GM21529 (cell line): ENCODE measurements at regions not wholly inside any gene's neighbourhood (a gene's known extent, or its start where the extent isn't known, plus 50 kb on each side); places are given as distances from the start of the nearest gene placed in this dataset.
"Not testable (repeated sequence)": the region's sequence is repeated elsewhere in the genome, so short reads cannot be mapped to it uniquely, and the experiment has no call there.

Experiments used
- ATAC-seq: cut with Tn5 transposase; IDR thresholded peaks from one replicate; pipeline ENCODE4 v1.9.1; 2021; ENCODE audit not compliant: unreplicated experiment

DNA sequence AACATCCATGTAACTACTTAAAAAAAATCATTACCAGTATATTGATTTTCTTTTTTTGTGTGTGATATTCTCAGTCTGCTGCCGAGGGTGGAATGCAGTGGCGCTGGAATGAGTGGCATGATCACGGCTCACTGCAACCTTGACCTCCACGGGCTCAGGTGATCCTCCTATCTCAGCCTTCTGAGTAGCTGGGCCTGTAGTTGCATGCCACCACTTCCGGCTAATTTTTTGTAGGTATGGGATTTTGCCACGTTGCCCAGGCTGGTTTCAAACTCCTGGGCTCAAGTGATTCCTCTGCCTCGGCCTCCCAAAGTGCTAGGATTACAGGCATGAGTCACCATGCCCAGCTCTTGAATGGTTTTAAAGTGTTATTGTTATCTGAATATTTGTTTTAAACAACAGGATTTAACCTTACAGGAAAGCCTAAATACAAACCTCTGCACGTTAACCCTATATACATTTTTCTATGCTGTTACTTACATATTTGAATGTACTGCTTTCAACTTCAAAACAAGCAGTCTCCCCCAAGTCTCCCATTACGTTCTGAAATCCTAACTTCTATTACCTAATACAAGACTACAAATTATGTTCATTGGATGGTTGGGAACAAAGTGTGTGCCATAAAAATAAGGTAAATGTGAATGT lies 61.7 kb downstream of the KPNA2 start:
- no peak for ATAC-seq

DNA sequence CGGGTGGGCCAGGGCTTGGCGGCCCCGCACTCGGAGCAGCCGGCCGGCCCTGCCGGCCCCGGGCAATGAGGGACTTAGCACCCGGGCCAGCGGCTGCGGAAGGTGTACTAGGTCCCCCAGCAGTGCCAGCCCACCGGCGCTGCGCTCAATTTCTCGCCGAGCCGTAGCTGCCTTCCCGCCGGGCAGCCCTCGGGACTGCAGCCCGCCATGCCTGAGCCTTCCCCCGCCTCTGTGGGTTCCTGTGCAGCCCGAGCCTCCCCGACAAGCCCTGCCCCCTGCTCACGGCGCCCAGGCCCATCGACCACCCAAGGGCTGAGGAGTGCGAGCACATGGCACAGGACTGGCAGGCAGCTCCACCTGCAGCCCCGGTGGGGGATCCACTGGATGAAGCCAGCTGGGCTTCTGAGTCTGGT lies 63.8 kb downstream of the KPNA2 start:
- not testable (repeated sequence) for ATAC-seq

DNA sequence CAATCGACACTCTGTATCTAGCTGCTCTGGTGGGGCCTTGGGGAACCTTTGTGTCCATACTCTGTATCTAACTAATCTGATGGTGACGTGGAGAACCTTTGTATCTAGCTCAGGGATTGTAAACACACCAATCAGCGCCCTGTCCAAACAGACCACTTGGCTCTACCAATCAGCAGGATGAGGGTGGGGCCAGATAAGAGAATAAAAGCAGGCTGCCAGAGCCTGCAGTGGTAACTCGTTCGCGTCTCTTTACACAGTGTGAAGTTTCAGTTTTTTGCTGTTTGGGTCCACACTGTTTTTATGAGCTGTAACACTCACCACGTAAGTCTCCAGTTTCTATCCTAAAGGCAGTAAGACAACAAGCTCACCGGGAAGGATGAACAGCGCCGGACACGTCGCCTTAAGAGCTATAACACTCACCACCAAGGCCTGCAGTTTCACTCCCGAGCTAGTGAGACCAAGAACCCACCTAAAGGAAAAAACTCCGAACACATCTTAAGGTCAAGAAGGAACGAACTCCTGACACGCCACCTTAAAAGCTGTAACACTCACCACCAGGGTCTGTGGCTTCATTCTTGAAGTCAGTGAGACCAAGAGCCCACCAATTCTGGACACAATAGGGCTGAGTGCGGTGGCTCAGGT lies 64.6 kb downstream of the KPNA2 start:
- ATAC-seq = no peak

DNA sequence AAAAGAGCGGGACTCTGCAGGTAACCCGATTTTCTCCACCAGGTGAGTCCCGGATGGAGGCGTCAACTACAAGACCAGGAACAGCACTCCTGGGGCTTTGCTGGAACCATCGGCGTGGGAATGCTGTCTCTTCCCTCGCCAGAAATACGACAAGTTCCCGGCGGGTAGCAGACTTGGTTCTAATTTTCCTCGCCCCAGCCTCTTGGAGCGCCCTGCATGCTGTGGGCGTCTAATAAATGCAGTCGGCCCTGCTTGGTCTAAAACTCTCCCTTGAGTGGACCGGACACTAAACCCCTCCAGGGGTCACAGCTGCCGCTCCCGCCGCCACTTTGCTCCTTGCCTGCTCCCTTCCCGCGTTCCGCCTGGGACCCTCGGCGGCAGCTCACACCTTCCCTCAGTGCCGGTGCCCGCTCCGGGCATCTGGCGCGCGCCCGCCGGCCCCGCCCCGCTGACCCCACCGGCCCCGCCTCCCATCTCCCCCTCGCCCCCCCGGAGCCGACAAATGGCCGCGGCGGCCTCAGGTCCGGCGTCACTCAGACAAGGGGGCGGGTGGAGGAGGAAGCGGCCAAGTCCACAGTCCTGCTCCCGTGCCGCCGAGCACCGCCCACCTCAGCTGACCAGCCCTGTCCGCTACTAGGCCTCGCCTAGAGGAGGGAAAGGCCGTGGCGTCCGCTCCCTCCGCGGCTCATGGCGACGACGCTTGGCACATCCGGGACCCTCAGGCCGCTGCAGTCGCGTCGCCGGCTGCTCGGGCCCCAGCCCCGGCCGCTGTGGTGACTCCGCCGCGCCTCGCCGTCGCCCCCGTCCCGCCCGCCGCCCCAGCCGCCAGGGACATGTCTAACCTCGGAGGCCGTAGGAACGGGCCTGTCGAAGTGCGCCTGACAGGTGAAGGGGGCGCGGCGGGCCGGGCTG lies 65.8 kb downstream of the KPNA2 start:
- peak; percentile 81 for ATAC-seq

DNA sequence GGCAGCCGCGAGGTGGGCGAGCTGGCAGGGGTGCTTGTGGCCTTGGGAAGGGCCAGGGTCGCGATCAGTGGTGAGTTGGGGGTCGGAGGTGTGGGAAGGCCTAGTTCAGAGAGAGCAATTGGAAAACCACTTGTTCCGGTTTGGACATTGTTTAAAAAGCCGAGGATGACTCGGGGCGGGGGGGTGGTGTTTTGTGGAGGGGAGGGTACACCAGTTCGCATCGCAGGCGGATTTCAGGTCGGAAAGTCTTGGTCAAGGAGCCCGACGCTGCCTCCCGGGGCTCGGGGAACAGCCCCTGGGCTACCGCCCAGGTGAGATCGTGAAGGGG lies 66.4 kb downstream of the KPNA2 start:
- ATAC-seq = no peak

DNA sequence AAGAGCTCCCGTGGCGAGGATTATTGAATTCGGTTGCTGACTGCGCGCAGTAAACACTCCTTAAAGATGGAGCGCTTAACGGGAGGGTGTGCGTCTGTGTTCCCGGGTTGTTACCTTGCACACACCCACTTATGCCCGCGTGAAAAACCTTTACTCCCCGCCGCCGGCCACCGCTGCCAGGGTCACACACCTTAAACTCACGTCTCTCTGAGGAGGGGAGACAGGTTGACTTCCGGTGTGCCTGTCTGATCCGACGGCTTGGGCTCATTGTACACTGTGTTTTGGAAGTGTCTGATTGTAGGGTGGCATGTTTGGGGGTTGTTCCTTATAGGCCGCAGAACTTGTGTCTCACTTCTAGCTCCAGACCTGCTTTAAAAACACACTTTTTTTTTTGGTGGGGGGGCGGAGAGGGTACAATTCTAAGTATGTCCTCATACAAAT lies 66.8 kb downstream of the KPNA2 start:
- ATAC-seq = no peak

DNA sequence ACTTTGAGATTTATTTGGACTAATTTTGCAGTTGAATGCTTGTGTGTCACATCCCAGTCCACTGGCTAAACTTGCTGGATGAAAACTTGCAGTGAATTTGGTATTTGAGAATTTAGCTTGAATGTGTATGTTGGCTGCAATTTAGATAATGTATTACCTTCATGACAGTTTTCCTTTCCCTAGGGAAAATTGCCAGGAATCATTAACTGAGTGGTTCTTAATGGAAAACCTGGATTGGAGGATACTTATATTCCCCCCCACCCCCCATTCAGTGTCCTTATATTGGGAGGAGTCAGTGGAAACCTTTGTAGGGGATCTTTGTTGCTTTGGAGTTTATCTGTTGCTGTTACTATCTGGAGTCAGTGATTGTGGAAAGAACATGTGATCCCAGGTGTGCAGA lies 67.6 kb downstream of the KPNA2 start:
- ATAC-seq = no peak

DNA sequence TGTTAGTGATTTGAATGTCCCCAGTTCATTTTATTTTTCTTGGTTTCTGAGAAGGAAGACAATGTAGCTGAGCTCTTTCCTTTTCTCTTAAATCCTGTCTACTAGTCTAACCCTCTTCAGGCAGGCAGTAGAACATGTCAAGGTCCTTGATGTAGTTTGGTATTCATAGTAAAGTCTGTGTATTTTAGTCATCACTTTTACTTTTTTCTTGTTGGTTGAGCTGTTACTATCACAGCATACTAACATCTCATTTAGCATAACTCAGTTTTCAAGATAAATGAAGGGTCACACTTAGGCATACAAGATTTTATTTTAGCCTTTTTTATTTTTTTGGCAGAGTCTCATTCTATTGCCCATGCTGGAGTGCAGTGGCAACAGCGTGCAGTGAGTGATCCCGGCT lies 70.5 kb downstream of the KPNA2 start:
- ATAC-seq = no peak

DNA sequence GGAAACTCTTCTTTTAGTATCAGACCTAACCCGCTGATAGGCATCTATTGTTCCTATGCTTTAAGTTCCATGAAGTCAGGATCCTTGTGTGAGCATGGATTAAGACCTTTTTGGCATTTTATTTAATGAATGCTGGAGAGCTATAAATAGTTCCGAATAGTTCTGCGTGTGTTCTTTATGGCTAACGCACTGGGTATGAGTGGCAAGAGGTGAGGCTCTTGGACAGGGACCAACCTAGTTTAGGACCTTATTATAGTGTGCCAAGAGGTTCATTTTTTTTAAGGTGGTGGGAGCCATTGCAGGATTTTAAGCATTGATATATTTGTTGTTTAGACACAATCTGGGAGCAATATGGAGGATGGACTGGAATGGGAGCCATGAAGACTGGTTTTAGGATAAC lies 71.8 kb downstream of the KPNA2 start:
- no peak for ATAC-seq

DNA sequence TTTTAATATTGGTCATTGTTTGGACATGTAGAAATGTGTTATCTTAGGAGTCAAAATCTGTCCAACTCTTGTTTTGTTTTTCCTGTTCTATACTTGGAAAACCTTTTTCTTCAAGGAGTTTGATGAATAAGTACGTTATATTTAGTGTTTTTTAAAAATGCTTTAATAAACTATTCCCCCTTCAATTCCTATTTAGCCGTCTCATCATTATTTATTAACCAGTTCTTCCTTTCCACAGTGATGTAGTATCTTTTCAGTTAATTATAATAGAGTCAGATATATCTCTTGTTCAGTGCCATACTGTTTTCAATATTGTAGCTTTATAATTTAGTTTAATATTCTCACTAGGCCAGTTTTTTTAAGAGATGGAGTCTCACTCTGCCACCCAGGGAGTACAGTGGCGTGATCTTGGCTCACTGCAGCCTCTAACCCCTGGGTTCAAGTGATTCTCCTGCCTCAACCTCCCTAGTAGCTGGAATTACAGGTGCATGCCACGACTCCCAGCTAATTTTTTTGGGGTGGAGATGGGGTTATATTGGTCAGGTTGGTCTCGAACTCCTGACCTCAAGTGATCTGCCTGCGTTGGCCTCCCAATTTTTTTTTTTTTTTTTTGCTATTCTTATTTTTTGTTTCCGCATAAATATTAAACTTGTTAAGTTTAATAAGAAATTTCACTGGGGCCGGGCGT lies 72.9 kb downstream of the KPNA2 start:
- ATAC-seq = no peak

DNA sequence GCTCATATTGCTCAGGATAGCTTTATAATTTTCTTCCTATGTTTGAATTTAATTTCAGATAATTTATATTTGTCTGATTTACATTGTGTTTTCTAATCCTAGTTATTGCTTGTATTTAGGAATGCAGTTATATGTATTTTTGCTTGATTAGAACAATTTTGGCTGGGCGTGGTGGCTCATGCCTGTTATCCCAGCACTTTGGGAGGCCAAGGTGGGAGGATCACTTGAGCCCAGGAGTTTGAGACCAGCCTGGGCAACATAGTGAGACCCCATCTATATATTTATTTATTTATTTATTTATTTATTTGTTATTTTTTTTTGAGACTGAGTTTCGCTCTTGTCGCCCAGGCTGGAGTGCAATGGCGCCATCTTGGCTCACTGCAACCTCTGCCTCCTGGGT lies 73.9 kb downstream of the KPNA2 start:
- not testable (repeated sequence) for ATAC-seq

DNA sequence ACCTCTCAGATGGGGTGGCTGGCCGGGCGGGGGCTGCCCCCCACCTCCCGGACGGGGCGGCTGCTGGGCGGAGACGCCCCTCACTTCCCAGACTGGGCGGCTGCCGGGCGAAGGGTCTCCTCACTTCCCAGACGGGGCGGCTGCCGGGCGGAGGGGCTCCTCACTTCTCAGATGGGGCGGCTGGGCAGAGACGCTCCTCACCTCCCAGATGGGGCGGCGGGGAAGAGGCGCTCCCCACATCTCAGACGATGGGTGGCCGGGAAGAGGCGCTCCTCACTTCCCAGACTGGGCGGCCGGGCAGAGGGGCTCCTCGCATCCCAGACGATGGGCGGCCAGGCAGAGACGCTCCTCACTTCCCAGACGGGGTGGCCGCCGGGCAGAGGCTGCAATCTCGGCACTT lies 80.7 kb downstream of the KPNA2 start:
- not testable (repeated sequence) for ATAC-seq

DNA sequence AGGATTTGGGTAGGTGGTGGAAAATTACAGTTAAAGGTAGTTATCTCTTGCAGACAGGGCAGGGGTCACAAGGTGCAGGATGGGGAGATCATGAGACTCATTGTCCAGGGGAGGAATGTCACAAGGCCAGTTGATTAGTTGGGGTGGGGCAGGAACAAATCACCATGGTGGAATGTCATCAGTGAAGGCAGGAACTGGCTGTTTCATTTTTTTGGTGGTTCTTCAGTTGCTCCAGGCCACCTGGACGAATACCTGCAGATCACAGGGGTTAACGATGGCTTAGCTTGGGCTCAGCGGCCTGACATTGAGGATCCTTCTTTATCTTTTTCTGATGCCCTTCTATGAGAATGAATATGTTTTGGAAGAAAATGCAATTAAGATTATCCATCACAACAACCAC lies 87.1 kb downstream of the KPNA2 start:
- ATAC-seq = no peak

DNA sequence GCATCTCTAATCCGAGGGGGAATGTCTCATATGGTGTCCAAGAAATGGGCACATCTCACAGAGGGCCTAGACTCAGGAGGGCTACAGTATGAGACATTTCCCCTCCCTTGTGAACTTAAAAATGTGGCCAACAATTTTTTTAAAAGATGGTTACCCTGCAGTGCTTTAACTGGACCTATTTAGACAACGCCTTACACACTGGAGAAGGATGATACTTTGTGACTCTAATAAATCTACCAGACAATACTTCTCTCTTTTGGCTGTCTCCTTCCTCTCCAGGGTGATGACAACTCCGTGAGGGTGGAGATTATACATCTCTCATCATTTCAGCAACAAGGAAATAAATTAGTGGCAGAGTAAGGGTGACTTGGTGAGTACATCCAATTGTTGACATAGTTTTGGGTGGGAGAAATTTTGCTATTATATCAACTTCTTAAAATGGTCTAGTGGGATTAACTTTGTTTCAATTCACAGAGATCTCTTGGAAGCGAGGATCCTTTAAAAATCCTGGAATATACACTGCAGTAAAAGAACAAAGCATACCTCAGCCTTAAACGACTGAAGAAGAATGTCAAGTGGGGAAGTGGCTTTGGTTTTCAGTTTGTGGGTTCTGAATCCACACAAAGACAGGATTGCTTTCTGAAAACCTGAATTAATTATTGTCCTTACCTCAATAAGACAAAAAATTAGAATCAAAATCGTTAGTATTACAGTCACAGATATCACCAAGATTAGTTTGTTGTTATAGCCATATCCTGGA lies 89.8 kb downstream of the KPNA2 start:
- no peak for ATAC-seq

DNA sequence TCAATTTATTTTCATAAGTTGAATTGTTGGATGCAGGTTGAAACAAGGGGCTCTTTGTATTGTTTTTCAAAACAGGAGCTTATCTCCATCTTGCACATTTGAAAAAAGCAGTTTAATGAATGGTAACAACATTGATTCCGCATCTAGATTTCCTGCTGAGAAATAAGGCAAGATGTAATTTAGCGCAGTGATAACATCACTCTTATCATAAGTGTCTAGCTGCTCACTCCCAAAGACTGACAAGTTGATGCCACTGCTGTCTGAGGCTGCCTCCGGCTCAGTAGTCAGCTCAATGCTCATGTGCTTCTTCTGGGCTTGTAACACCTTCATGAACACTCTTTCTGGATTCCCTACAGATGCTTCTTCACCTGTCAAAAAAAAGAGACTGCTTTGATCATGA lies 92.4 kb downstream of the KPNA2 start:
- no peak for ATAC-seq

DNA sequence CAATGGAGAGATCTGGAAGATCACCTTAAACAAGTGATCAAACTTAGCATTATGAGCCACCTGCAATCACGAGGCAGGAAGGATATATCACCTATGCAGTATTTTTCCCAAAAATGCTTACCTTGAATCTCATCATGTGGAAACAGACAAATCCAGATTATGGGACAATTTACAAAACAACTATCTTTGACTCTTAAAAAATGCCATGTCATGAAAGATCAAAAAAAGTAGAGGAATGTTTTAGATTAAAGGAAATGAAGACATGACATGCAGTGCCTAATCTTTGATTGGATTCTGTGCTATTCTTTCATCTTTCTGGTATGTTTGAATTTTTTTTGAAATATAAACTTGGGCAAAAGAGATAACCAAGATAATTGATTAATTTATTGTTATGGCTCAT lies 95.9 kb downstream of the KPNA2 start:
- no peak for ATAC-seq

DNA sequence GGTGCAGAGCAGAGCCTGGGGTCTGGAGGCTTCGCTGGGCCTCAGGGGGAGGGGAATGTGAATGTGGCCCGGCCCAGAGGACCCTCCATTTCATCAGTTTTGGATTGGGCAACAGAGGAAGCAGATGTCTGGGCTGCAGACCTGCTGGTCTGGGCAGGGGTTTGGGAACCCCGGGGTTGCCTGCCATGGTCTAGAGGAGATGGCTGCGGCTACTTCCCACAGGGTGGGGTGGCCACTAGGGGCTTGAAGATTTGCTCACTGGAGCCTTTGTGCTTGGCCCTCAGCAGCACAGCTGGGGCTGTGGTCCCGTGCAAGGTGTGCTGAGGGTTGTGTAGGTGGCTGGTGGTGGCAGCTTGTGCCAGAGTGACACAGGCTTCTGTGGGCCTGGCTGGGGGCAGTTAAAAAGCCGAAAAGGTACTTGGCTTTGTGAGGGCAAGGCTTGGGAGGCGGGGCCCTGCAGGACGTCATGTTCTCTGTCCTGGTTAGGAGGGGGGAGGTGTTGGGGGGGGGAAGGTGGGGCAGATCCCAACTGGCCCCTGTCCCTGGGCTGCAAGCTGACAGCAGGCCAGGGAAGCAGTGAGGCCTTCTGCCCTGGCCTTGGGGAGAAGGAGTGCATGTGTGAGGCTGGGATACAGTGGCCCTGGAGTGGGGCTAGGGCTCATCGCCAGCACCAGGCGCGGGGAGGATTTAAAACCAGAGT lies 98.0 kb downstream of the KPNA2 start:
- no peak for ATAC-seq

DNA sequence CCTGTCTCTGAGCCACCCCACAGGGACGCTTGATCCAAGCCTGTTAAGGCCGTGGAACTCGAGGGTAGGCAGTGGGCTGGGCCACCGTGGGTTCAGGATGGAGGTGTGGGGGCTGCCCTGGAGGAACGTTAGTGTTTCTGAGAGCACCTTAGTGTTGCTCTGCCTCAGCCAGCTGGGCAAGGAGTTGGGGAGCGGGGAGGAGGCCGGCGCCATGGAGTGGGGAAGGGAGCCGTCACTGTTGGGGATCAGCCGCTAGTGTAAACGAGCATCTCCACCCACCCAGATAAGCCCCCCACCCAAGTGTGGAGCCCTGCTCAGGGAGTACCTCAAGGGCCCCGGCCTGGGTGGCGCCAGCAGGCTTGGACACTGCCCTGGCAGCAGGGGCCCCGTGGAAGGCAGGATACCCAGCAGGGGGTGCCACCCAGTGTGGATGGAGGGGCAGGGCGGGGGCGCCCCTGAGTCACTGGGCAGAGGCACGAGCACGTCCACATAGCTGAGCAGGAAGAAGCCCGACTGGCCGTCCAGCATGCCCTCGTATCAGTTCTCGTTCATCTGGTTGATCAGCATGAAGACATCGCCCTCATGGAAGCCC lies 98.6 kb downstream of the KPNA2 start:
- ATAC-seq = no peak

DNA sequence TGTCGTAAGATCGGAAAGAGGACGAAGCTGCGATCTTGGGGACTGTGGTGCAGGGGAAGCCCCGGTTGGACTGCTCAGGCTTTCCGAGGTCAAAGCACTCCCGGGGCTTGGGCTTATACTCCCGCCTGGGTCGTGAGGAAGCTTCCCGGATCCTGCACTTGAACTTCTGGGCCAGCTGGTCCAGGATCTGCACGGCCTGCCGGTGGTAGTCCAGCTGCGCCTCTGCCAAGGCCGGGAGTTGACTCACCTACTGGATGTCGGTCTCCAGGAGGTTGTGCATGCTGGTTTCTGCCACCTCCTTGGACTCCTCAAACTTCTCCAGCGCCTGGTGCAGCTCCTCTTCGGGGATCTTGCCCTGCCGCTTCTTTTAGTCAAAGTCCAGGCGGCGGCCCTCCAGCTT lies 99.2 kb downstream of the KPNA2 start:
- ATAC-seq = no peak
